GM12878 (cell line): ENCODE measurements at regions not wholly inside any gene's neighbourhood (a gene's known extent, or its start where the extent isn't known, plus 50 kb on each side); places are given as distances from the start of the nearest gene placed in this dataset.

ENCODE experiments used
- ATAC-seq: fragments of 200-7000 bp; cut with Tn5 transposase; 3 replicates; pipeline ENCODE4 v1.9.1; 2020; ENCODE audit warnings: mild to moderate bottlenecking, moderate library complexity
- BruUV-seq: library from RNA; stranded (reverse); fragments of 400-500 nt; replicated peaks from 2 replicates; lab custom pipeline; 2021; lab: Mats Ljungman, UMichigan
- CTCF ChIA-PET: fragments of 300-600 bp; sonication (Branson Sonifier 250); formaldehyde crosslinking; extraction: SDS; loops from one replicate; lab custom pipeline; 2021; ENCODE audit warnings: inconsistent platforms; lab: Yijun Ruan, JAX
- POLR2A ChIA-PET: fragments of 350-600 bp; formaldehyde crosslinking; extraction: SDS; loops from one replicate; lab custom pipeline; 2021; ENCODE audit warnings: inconsistent platforms; lab: Charles Lee
- RAD21 ChIA-PET: fragments of 300-600 bp; sonication (Branson Sonifier 250); formaldehyde crosslinking; loops from one replicate; lab custom pipeline; 2023; ENCODE audit warnings: antibody characterized with exemption; ENCODE audit not compliant: unreplicated experiment; lab: Charles Lee
- SMC1A ChIA-PET: fragments of 300-600 bp; sonication (Branson Sonifier 250); formaldehyde crosslinking; loops from one replicate; lab custom pipeline; 2023; ENCODE audit not compliant: unreplicated experiment, uncharacterized antibody; lab: Charles Lee
- DNase-seq: peaks from one replicate; pipeline ENCODE4 v3.0.0-alpha.2; 2011; ENCODE audit warnings: low read depth, low spot score
- FAIRE-seq: peaks from 3 replicates; lab custom pipeline; 2011; peaks lifted over from hg19 to GRCh38; lab: Jason Lieb, UNC
- H2AFZ ChIP-seq: 2 replicates; pipeline ENCODE4 v1.6.0; 2011; ENCODE audit warnings: low read depth, low read length, control low read depth; ENCODE audit not compliant: control insufficient read depth
- H3K27ac ChIP-seq: 2 replicates; pipeline ENCODE4 v1.5.1; 2011; ENCODE audit warnings: control low read depth; ENCODE audit not compliant: control insufficient read depth, insufficient read depth
- H3K27me3 ChIP-seq, 2 experiments: replicated peaks in 1 of 2; 2 replicates each; pipeline versions ENCODE4 v1.6.0 to v1.6.1; 2011; ENCODE audit warnings: low read length in 1 of 2; ENCODE audit not compliant: control insufficient read depth in 2 of 2, insufficient read depth in 2 of 2
- H3K36me3 ChIP-seq, 2 experiments: 2 replicates each; pipeline ENCODE4 v1.5.1; 2011; ENCODE audit warnings: low read length in 1 of 2; ENCODE audit not compliant: control insufficient read depth in 2 of 2, insufficient read depth in 2 of 2
- H3K4me1 ChIP-seq: 2 replicates; pipeline ENCODE4 v1.6.1; 2011; ENCODE audit warnings: mild to moderate bottlenecking, low read length, moderate library complexity, mixed read lengths; ENCODE audit not compliant: control insufficient read depth, insufficient read depth
- H3K4me2 ChIP-seq: 2 replicates; pipeline ENCODE4 v1.6.0; 2011; ENCODE audit warnings: control low read depth; ENCODE audit not compliant: control insufficient read depth, insufficient read depth
- H3K4me3 ChIP-seq: fragments of 200-600 bp; sonication (generic); 2 replicates; pipeline ENCODE4 v1.5.1; 2016
- H3K79me2 ChIP-seq: 2 replicates; pipeline ENCODE4 v1.6.0; 2011; ENCODE audit warnings: low read length; ENCODE audit not compliant: control insufficient read depth, insufficient read depth
- H3K9ac ChIP-seq: 2 replicates; pipeline ENCODE4 v1.8.0; 2011; ENCODE audit warnings: low read length, control low read depth, mixed read lengths; ENCODE audit not compliant: control insufficient read depth, insufficient read depth
- H3K9me3 ChIP-seq: replicated peaks from 3 replicates; pipeline ENCODE4 v1.5.1; 2011; ENCODE audit warnings: mild to moderate bottlenecking, low read length; ENCODE audit not compliant: control insufficient read depth, insufficient read depth
- H4K20me1 ChIP-seq: 2 replicates; pipeline ENCODE4 v1.6.0; 2011; ENCODE audit not compliant: control insufficient read depth, insufficient read depth
- BCL11A ChIP-seq: IDR thresholded peaks from 2 replicates; pipeline ENCODE4 v1.6.1; 2011; ENCODE audit warnings: low read depth, low read length
- GATAD2B ChIP-seq: fragments of 450-650 bp; conservative IDR thresholded peaks from 2 replicates; pipeline ENCODE4 v1.6.1; 2017; ENCODE audit warnings: low read depth, mild to moderate bottlenecking, moderate library complexity
- IKZF1 ChIP-seq: fragments of 450-650 bp; conservative IDR thresholded peaks from 2 replicates; pipeline ENCODE4 v1.6.1; 2017; ENCODE audit warnings: antibody characterized with exemption, mild to moderate bottlenecking
- MXI1 ChIP-seq: fragments of 150-350 bp; IDR thresholded peaks from 2 replicates; pipeline ENCODE4 v1.6.1; 2011; ENCODE audit warnings: low read depth, mild to moderate bottlenecking, inconsistent platforms, low read length, improper control_type of control experiment
- NR2C2 ChIP-seq: IDR thresholded peaks from 2 replicates; pipeline ENCODE4 v1.6.1; 2011; ENCODE audit warnings: borderline replicate concordance, low read depth; ENCODE audit not compliant: control insufficient read depth, insufficient read length
- RCOR1 ChIP-seq: conservative IDR thresholded peaks from 2 replicates; pipeline ENCODE4 v1.6.1; 2012; ENCODE audit warnings: low read depth, low read length, improper control_type of control experiment
- SMC3 ChIP-seq: IDR thresholded peaks from 2 replicates; pipeline ENCODE4 v1.6.1; 2011; ENCODE audit warnings: low read length, improper control_type of control experiment, borderline replicate concordance
- ZNF274 ChIP-seq: IDR thresholded peaks from one replicate; pipeline ENCODE4 v1.8.0; 2011; ENCODE audit not compliant: insufficient read length, insufficient read depth
- WGBS: methylation state at CpG from one replicate; pipeline ENCODE4 v1.1.6; 2016; ENCODE audit warnings: low lambda C conversion rate; ENCODE audit not compliant: insufficient replicate concordance, insufficient coverage; ENCODE audit errors: missing lambda C conversion rate; 5-methylcytosine and 5-hydroxymethylcytosine counted together
- in situ Hi-C: fragments of 300-500 bp; cut with MboI; formaldehyde crosslinking; loops from 9 replicates; pipeline ENCODE4 v1.14.3; 2018; ENCODE audit warnings: mixed read lengths
- intact Hi-C: fragments of 100-400 bp; cut with micrococcal nuclease; formaldehyde crosslinking; loops from one replicate; pipeline ENCODE4 v1.14.2; 2022; ENCODE audit not compliant: unreplicated experiment
- TF ChIP-seq, protein P1 (sequence below): fragments of 450-650 bp; IDR thresholded peaks from 2 replicates; pipeline ENCODE4 v1.6.1; 2017; ENCODE audit warnings: antibody characterized with exemption, mild to moderate bottlenecking, moderate library complexity
- TF ChIP-seq, protein P2 (sequence below), 3 experiments: IDR thresholded peaks in 2 of 3; conservative IDR thresholded peaks in 1 of 3; 2 replicates each; pipeline ENCODE4 v1.5.1; 2011; ENCODE audit warnings: low read depth in 3 of 3, low read length in 3 of 3, mild to moderate bottlenecking in 3 of 3, control low read depth in 2 of 3, moderate library complexity in 2 of 3, inconsistent platforms in 1 of 3, mixed read lengths in 1 of 3; ENCODE audit not compliant: control insufficient read depth in 2 of 3, insufficient read depth in 1 of 3; ENCODE audit errors: extremely low read depth in 1 of 3
- TF ChIP-seq, protein P3 (sequence below): IDR thresholded peaks from 2 replicates; pipeline ENCODE4 v1.6.1; 2011; ENCODE audit warnings: low read depth, mild to moderate bottlenecking, low read length, moderate library complexity, borderline replicate concordance; ENCODE audit errors: extremely low read depth

DNA sequence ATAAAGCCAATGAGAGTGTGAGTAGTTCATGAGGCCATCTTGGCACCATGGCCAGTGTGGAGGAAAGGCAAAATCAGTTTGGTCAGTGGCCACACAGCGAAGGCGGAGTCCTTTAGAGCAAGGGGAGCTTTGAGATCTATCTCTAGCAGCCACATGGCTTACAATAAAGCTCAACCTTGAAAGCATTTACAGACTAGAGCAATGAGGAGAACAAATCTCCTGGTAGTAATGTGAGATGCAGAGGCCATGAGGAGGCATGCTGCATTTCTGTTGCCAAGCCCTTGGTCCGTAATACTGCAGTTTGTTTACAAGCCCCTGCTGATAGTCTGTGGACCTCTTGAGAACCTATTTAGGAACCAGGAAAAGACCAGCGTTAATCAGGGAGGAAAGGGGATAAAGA, 381.5 kb upstream of the C2CD4B start:
- no TSS peak for BruUV-seq
- no peak overlapping the region for H3K4me2 ChIP-seq
- no peak overlapping the region for H3K4me3 ChIP-seq
- in situ Hi-C loops (no loop called here), intact Hi-C loops (no loop called here)
- TF ChIP-seq MXI1 = no peak
- no peak for TF ChIP-seq GATAD2B
- no peaks in the 10 kb centered on the region; a peak in 1 of 4 replicates for H3K27me3 ChIP-seq
- H3K9ac ChIP-seq = no peak overlapping the region
- ChIA-PET SMC1A (no interaction called here), CTCF (no interaction called here), RAD21 (no interaction called here), POLR2A (no interaction called here)
- no peak for DNase-seq
- H2AFZ ChIP-seq = no peak overlapping the region
- no peaks in the 10 kb centered on the region for H3K9me3 ChIP-seq
- H3K4me1 ChIP-seq = no peaks in the 10 kb centered on the region
- no peak for ATAC-seq
- 61% methylated on average over 4 of the region's 4 CpGs for WGBS
- no peaks in the 10 kb centered on the region for H3K36me3 ChIP-seq
- H3K79me2 ChIP-seq = no peaks in the 10 kb centered on the region
- no peaks in the 10 kb centered on the region for H4K20me1 ChIP-seq
- no peak overlapping the region for H3K27ac ChIP-seq
- FAIRE-seq = no peak

DNA sequence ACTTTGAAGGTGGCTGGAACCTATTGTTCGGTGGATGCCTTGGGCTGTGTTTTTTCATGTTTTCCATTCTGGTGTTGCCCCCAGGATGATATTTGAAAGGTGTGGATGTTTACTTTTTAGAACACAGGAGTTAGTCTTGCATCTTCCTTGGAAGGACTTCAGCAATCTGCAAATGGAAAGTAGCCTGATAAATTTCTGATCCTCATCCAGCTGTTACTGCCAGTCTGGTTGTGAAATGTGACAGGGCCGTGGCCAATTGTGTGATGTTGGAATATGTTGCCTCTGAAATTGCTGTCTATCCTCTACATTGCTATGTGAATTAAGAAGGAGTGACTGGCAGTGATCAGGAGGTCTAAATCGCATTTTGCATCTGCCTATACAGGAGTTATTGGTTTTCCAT, 382.5 kb upstream of the C2CD4B start:
- no TSS peak for BruUV-seq
- Histone ChIP-seq H3K4me1 (no peaks in the 10 kb centered on the region), H3K27ac (no peak overlapping the region), H3K9me3 (no peaks in the 10 kb centered on the region), H3K4me2 (no peak overlapping the region), H3K9ac (no peak overlapping the region), H3K4me3 (no peak overlapping the region), H3K79me2 (no peaks in the 10 kb centered on the region), H2AFZ (no peak overlapping the region), H3K27me3 (no peaks in the 10 kb centered on the region; a peak in 1 of 4 replicates), H3K36me3 (no peaks in the 10 kb centered on the region), H4K20me1 (no peaks in the 10 kb centered on the region)
- ChIA-PET SMC1A (no interaction called here), CTCF (no interaction called here), POLR2A (no interaction called here), RAD21 (no interaction called here)
- in situ Hi-C loops (no loop called here), intact Hi-C loops (no loop called here)
- TF ChIP-seq, protein P1, sequence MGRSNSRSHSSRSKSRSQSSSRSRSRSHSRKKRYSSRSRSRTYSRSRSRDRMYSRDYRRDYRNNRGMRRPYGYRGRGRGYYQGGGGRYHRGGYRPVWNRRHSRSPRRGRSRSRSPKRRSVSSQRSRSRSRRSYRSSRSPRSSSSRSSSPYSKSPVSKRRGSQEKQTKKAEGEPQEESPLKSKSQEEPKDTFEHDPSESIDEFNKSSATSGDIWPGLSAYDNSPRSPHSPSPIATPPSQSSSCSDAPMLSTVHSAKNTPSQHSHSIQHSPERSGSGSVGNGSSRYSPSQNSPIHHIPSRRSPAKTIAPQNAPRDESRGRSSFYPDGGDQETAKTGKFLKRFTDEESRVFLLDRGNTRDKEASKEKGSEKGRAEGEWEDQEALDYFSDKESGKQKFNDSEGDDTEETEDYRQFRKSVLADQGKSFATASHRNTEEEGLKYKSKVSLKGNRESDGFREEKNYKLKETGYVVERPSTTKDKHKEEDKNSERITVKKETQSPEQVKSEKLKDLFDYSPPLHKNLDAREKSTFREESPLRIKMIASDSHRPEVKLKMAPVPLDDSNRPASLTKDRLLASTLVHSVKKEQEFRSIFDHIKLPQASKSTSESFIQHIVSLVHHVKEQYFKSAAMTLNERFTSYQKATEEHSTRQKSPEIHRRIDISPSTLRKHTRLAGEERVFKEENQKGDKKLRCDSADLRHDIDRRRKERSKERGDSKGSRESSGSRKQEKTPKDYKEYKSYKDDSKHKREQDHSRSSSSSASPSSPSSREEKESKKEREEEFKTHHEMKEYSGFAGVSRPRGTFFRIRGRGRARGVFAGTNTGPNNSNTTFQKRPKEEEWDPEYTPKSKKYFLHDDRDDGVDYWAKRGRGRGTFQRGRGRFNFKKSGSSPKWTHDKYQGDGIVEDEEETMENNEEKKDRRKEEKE = no peak
- no peak for TF ChIP-seq IKZF1
- no peak for TF ChIP-seq SMC3
- no peak for TF ChIP-seq ZNF274
- TF ChIP-seq BCL11A = no peak
- TF ChIP-seq, protein P2, sequence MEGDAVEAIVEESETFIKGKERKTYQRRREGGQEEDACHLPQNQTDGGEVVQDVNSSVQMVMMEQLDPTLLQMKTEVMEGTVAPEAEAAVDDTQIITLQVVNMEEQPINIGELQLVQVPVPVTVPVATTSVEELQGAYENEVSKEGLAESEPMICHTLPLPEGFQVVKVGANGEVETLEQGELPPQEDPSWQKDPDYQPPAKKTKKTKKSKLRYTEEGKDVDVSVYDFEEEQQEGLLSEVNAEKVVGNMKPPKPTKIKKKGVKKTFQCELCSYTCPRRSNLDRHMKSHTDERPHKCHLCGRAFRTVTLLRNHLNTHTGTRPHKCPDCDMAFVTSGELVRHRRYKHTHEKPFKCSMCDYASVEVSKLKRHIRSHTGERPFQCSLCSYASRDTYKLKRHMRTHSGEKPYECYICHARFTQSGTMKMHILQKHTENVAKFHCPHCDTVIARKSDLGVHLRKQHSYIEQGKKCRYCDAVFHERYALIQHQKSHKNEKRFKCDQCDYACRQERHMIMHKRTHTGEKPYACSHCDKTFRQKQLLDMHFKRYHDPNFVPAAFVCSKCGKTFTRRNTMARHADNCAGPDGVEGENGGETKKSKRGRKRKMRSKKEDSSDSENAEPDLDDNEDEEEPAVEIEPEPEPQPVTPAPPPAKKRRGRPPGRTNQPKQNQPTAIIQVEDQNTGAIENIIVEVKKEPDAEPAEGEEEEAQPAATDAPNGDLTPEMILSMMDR (IDR thresholded peaks at IDR 0.05 in 2 of 3, conservative IDR thresholded peaks at IDR 0.05 in 1 of 3; ENCODE audit: control insufficient read depth in 2 of 3, extremely low read depth in 1 of 3, insufficient read depth in 1 of 3, low read depth in 3 of 3, low read length in 3 of 3) = no peak
- no peak for TF ChIP-seq RCOR1
- TF ChIP-seq, protein P3, sequence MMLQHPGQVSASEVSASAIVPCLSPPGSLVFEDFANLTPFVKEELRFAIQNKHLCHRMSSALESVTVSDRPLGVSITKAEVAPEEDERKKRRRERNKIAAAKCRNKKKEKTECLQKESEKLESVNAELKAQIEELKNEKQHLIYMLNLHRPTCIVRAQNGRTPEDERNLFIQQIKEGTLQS = no peak
- TF ChIP-seq NR2C2 = no peak
- 0% methylated on average over 3 of the region's 3 CpGs for whole genome bisulfite sequencing
- FAIRE-seq = no peak
- DNase-seq = no peak
- ATAC-seq = no peak
